IMR-90 (cell line): ENCODE measurements at regions not wholly inside any gene's neighbourhood (a gene's known extent, or its start where the extent isn't known, plus 50 kb on each side); places are given as distances from the start of the nearest gene placed in this dataset.

ENCODE experiments used
- ATAC-seq: fragments of 200-7000 bp; cut with Tn5 transposase; 2 replicates; pipeline ENCODE4 v1.9.1; 2020; ENCODE audit warnings: low read depth, mild to moderate bottlenecking, moderate library complexity
- BruUV-seq: library from RNA; stranded (reverse); fragments of 400-500 nt; replicated peaks from 2 replicates; lab custom pipeline; 2021; lab: Mats Ljungman, UMichigan
- CTCF ChIA-PET: fragments of 300-600 bp; formaldehyde crosslinking; extraction: SDS; loops from one replicate; lab custom pipeline; 2021; ENCODE audit warnings: antibody characterized with exemption; lab: Yijun Ruan, JAX
- POLR2A ChIA-PET: fragments of 300-600 bp; sonication (Branson Sonifier 250); formaldehyde crosslinking; loops from one replicate; lab custom pipeline; 2022; ENCODE audit warnings: antibody characterized with exemption; ENCODE audit not compliant: unreplicated experiment; lab: Charles Lee
- DNase-seq: peaks from one replicate; pipeline ENCODE4 v3.0.0; 2013
- H2AFZ ChIP-seq: replicated peaks from 2 replicates; pipeline ENCODE3; 2013; ENCODE audit warnings: low read length, mild to moderate bottlenecking; ENCODE audit not compliant: poor library complexity
- H2AK5ac ChIP-seq: 2 replicates; pipeline ENCODE4 v1.6.1; 2013; ENCODE audit warnings: low read depth, low read length, inconsistent platforms
- H2AK9ac ChIP-seq: replicated peaks from 2 replicates; pipeline ENCODE3; 2013; ENCODE audit warnings: mild to moderate bottlenecking, low read depth, low read length, moderate library complexity; ENCODE audit not compliant: poor library complexity
- H2BK120ac ChIP-seq: 2 replicates; pipeline ENCODE4 v1.6.1; 2013; ENCODE audit warnings: low read depth, low read length, inconsistent platforms
- H2BK15ac ChIP-seq: 3 replicates; pipeline ENCODE4 v1.6.1; 2013; ENCODE audit warnings: low read depth, low read length, inconsistent platforms
- H2BK20ac ChIP-seq: 2 replicates; pipeline ENCODE4 v1.6.1; 2013; ENCODE audit warnings: low read depth, mild to moderate bottlenecking, inconsistent platforms, low read length, moderate library complexity
- H2BK5ac ChIP-seq: 2 replicates; pipeline ENCODE4 v1.6.1; 2013; ENCODE audit warnings: mild to moderate bottlenecking, low read depth, low read length, inconsistent platforms; ENCODE audit not compliant: poor library complexity, severe bottlenecking
- H3K14ac ChIP-seq: replicated peaks from 2 replicates; pipeline ENCODE4 v1.6.1; 2013; ENCODE audit warnings: low read depth, low read length, inconsistent platforms
- H3K18ac ChIP-seq: 2 replicates; pipeline ENCODE4 v1.6.1; 2013; ENCODE audit warnings: low read depth, low read length, control low read depth
- H3K23ac ChIP-seq: 2 replicates; pipeline ENCODE4 v1.6.1; 2013; ENCODE audit warnings: low read depth, low read length, inconsistent platforms
- H3K27ac ChIP-seq: 2 replicates; pipeline ENCODE4 v1.5.1; 2013; ENCODE audit warnings: mild to moderate bottlenecking, control low read depth, low read length; ENCODE audit not compliant: insufficient read depth
- H3K27me3 ChIP-seq: 2 replicates; pipeline ENCODE4 v1.6.1; 2013; ENCODE audit warnings: low read length; ENCODE audit not compliant: control insufficient read depth, insufficient read depth
- H3K36me3 ChIP-seq: 2 replicates; pipeline ENCODE4 v1.6.1; 2013; ENCODE audit warnings: low read length, mixed read lengths; ENCODE audit not compliant: control insufficient read depth, insufficient read depth
- H3K4ac ChIP-seq: 2 replicates; pipeline ENCODE4 v1.6.1; 2013; ENCODE audit warnings: low read depth, low read length, inconsistent platforms
- H3K4me1 ChIP-seq: 2 replicates; pipeline ENCODE4 v1.6.1; 2013; ENCODE audit warnings: low read length, mixed read lengths; ENCODE audit not compliant: control insufficient read depth, insufficient read depth
- H3K4me2 ChIP-seq: 2 replicates; pipeline ENCODE4 v1.6.1; 2013; ENCODE audit warnings: low read depth, mild to moderate bottlenecking, control low read depth, low read length, moderate library complexity
- H3K4me3 ChIP-seq: 2 replicates; pipeline ENCODE4 v1.5.1; 2013; ENCODE audit warnings: low read depth, mild to moderate bottlenecking, control low read depth, low read length, moderate library complexity; ENCODE audit not compliant: insufficient read depth
- H3K56ac ChIP-seq: 2 replicates; pipeline ENCODE4 v1.6.1; 2013; ENCODE audit warnings: low read length, inconsistent platforms; ENCODE audit not compliant: insufficient read depth; ENCODE audit errors: extremely low read depth
- H3K79me1 ChIP-seq, 2 experiments: 2 replicates each; pipeline ENCODE4 v1.6.1; 2013; ENCODE audit warnings: low read length in 2 of 2, inconsistent platforms in 1 of 2, low read depth in 1 of 2
- H3K9ac ChIP-seq: 2 replicates; pipeline ENCODE4 v1.6.1; 2013; ENCODE audit warnings: low read depth, low read length, control low read depth
- H3K9me1 ChIP-seq: 2 replicates; pipeline ENCODE4 v1.6.1; 2013; ENCODE audit warnings: low read length, inconsistent platforms; ENCODE audit not compliant: insufficient read depth
- H3K9me3 ChIP-seq: 2 replicates; pipeline ENCODE4 v1.6.1; 2013; ENCODE audit warnings: low read length; ENCODE audit not compliant: control insufficient read depth, insufficient read depth
- H4K20me1 ChIP-seq: 2 replicates; pipeline ENCODE4 v1.6.1; 2013; ENCODE audit warnings: low read length, inconsistent platforms; ENCODE audit not compliant: insufficient read depth
- H4K5ac ChIP-seq: 2 replicates; pipeline ENCODE4 v1.6.1; 2013; ENCODE audit warnings: mild to moderate bottlenecking, low read depth, low read length, control low read depth
- H4K8ac ChIP-seq, 2 experiments: 2 replicates each; pipeline ENCODE4 v1.6.1; 2013; ENCODE audit warnings: low read depth in 2 of 2, low read length in 2 of 2, control low read depth in 1 of 2, inconsistent platforms in 1 of 2
- H4K91ac ChIP-seq: 2 replicates; pipeline ENCODE4 v1.6.1; 2013; ENCODE audit warnings: low read depth, low read length, inconsistent platforms; ENCODE audit not compliant: insufficient read depth
- BHLHE40 ChIP-seq: fragments of 150-350 bp; IDR thresholded peaks from 2 replicates; pipeline ENCODE4 v1.6.1; 2016; ENCODE audit warnings: mild to moderate bottlenecking, low read depth, low read length
- FOS ChIP-seq: fragments of 150-350 bp; IDR thresholded peaks from 2 replicates; pipeline ENCODE4 v1.6.1; 2016; ENCODE audit warnings: low read depth, low read length
- NFE2L2 ChIP-seq: fragments of 150-350 bp; IDR thresholded peaks from 2 replicates; pipeline ENCODE4 v1.6.1; 2016; ENCODE audit warnings: low read depth, mild to moderate bottlenecking, low read length
- RAD21 ChIP-seq: IDR thresholded peaks from 2 replicates; pipeline ENCODE4 v1.6.1; 2012; ENCODE audit warnings: low read length, improper control_type of control experiment
- RCOR1 ChIP-seq: IDR thresholded peaks from 2 replicates; pipeline ENCODE4 v1.6.1; 2012; ENCODE audit warnings: mild to moderate bottlenecking, low read length, improper control_type of control experiment; ENCODE audit not compliant: insufficient replicate concordance
- SMC3 ChIP-seq: fragments of 150-350 bp; IDR thresholded peaks from 2 replicates; pipeline ENCODE4 v1.6.1; 2016; ENCODE audit warnings: low read depth, mild to moderate bottlenecking, antibody characterized with exemption, low read length, moderate library complexity
- WGBS, 2 experiments: methylation state at CpG; one replicate each; pipeline versions ENCODE4 v1.1.5 to v1.1.7; 2013; ENCODE audit warnings: missing lambda C conversion rate in 2 of 2; ENCODE audit not compliant: insufficient read length in 1 of 2; ENCODE audit errors: extremely low coverage in 2 of 2; 5-methylcytosine and 5-hydroxymethylcytosine counted together
- dilution Hi-C: fragments of 300-500 bp; cut with HindIII; formaldehyde crosslinking; loops from one replicate; pipeline ENCODE4 v1.14.3; 2018; ENCODE audit warnings: low sequenced_read_pairs; ENCODE audit not compliant: unreplicated experiment
- in situ Hi-C: fragments of 300-500 bp; cut with MboI; formaldehyde crosslinking; loops from 3 replicates; pipeline ENCODE4 v1.14.3; 2019; ENCODE audit warnings: low sequenced_read_pairs, inconsistent platforms, mixed read lengths
- intact Hi-C: fragments of 100-400 bp; cut with micrococcal nuclease; formaldehyde crosslinking; loops from 2 replicates; pipeline ENCODE4 v1.10.0; 2022

DNA sequence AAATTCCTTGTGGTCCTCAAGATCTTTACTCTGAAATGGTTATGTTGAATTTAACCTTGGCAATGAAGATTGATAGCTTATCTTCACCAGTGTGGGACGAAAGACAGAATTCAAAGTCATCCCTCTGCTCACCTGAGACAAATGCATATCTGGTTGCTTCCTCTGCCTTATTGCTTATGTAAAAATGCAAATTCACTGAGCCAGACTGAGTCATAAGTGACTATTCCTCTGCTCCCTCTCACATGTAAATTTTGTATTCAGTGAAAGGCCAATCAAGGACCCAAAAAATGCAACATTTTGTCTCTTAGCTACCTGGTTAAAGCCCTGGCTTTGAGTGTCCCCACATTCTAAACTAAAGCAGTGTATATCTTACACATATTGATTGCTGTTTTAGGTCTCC lies 593.1 kb upstream of the GJE1 start:
- no peak for ATAC-seq
- DNase-seq = peak; percentile 49
- dilution Hi-C loops = no loop called here

More for the DNA sequence above, 593.1 kb upstream of the GJE1 start:
- Histone ChIP-seq H2AK9ac (no peak overlapping the region), H3K27me3 (no peaks in the 10 kb centered on the region), H3K27ac (no peak overlapping the region), H2BK120ac (no peak overlapping the region), H2BK15ac (no peak overlapping the region), H3K4me1 (no peaks in the 10 kb centered on the region), H3K4me2 (no peak overlapping the region), H4K8ac (no peak overlapping the region), H4K91ac (no peak overlapping the region), H3K36me3 (no peaks in the 10 kb centered on the region), H3K9me1 (no peaks in the 10 kb centered on the region), H2BK5ac (no peak overlapping the region), H4K5ac (no peak overlapping the region), H3K79me1 (no peaks in the 10 kb centered on the region), H3K23ac (no peak overlapping the region), H3K9ac (no peak overlapping the region), H2BK20ac (no peak overlapping the region), H3K18ac (no peak overlapping the region), H3K4ac (no peak overlapping the region), H3K14ac (no peak overlapping the region), H3K9me3 (no peaks in the 10 kb centered on the region), H3K56ac (no peak overlapping the region), H4K20me1 (no peaks in the 10 kb centered on the region), H2AK5ac (no peak overlapping the region), H3K4me3 (no peak overlapping the region), H2AFZ (no peak overlapping the region)
- in situ Hi-C loops (no loop called here), intact Hi-C loops (no loop called here)
- BruUV-seq = no TSS peak
- no CpG with 5 or more reads among the region's 1 CpG for WGBS, 2 experiments
- CTCF ChIA-PET = interaction anchor here (1.0 kb wide), 1 partner anchor 13 kb away, joined by 3 read pairs; no protein-coding TSS in a partner anchor
- no peak for TF ChIP-seq SMC3
- no peak for TF ChIP-seq RCOR1
- TF ChIP-seq BHLHE40 = no peak
- no peak for TF ChIP-seq RAD21
- TF ChIP-seq FOS = no peak
- TF ChIP-seq NFE2L2 = no peak
- POLR2A ChIA-PET = interaction anchor here (0.6 kb wide), 1 partner anchor 679 kb away, joined by 3 read pairs; no protein-coding TSS in a partner anchor
